HG03135 (cell line): ENCODE measurements at regions not wholly inside any gene's neighbourhood (a gene's known extent, or its start where the extent isn't known, plus 50 kb on each side); places are given as distances from the start of the nearest gene placed in this dataset.

Experiments
- ATAC-seq: cut with Tn5 transposase; IDR thresholded peaks from one replicate; pipeline ENCODE4 v1.9.1; 2021; ENCODE audit warnings: mild to moderate bottlenecking, moderate library complexity; ENCODE audit not compliant: unreplicated experiment

DNA sequence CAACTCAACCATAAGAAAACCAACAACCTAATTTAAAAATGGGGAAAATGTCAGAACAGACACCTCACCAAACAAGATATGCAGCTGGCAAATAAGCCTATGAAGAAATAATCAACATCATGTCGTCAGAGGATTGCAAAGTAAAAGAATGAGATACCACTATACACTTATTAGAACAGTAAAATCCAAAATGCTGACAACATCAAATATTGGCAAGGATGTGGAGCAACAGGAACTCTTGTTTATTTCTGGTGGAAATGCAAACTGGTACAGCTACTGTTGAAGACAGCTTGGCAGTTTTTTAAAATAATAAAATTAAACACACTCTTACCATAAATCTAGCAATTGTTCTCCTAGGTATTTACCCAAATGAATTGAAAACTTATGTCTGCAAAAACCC lies 140.7 kb upstream of the B3GAT1 start:
- ATAC-seq: no peak

DNA sequence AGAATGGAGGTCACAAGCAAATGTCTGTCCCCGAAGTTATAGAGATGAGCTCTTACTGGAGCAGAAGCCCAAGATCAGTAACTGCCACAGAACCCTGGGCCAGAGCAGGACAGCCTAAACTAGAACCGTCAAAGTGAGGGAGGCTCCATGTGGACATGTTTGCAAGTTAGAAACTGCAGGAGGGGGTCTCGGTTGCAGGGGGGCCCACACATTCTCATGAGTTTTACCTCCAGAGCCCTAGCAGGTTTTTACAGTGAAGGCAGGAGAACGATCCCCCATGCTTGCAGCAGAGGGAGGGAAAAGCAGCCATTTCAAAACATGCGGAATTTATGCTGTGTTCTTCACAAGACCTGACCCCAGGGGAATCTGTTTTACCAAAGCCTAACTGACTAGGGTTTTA lies 133.5 kb upstream of the B3GAT1 start:
- ATAC-seq: no peak

DNA sequence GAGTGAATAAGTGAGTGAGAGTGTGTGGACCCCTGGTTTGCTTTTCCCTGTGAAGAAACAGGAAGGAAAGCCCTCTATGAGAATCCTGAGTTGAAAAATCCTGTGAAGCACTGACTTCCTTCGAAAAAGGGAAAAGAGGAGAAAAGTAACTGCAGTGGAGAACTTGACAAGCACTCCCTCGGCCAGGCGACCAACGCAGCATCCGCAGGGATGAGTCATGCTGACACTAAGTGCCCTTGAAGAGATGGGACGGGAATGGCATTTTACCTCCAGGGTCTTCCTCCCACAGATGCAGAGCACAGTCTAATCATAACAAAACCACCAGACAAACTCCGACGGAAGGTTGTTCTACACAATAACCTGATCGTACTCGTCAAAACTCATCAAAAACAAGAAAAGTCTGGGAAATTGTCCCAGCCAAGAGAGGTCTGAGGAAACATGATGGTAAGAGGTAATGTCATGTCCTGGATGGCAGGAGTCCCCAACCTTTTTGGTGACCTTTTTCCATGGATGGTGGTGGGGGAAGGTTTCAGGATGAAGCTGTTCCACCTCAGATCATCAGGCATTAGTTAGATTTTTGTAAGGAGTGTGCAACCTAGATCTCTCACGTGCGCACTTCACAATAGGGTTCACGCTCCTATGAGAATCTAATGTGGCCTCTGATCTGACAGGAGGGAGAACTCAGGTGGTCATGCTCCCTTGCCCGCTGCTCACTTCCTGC lies 132.2 kb upstream of the B3GAT1 start:
- ATAC-seq: no peak

DNA sequence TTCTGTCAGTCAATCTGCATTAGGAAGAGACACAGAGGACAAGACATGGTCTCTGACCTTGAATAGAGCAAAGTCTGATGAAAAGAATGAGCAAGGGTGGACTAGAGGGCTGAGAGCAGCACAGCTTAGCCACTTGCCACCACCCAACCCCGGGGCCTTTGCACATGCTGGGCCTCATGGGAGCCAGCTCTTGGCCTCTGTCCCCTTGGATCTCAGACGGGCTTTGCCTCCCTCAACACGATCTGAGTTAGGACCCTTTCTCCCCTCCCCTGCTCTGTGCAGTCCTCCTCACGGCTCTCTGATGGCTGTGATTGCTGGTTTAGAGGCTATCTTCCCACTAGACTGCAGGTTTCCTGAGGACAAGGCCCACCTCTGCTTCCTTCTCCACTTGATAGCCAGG lies 131.6 kb upstream of the B3GAT1 start:
- no peak for ATAC-seq

DNA sequence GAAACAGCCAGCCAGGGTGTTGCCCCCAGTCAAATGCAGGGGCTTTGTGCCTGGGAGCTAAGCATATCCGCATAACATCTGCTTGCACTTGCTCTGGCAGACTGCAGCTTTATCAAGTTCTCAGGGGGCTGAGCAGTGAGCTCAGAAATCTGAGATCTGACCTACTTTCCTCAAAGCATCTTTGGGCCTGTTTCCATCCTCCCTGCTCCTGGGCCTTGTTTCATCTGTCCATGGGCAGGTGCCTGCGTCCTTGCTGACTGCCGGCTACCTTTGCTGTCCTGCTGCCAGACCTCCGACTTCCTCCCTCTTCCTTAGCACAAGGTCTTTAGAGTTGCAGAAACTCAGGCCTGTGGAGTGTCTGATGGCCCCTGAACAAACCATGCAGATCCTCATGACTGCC lies 131.2 kb upstream of the B3GAT1 start:
- no peak for ATAC-seq

DNA sequence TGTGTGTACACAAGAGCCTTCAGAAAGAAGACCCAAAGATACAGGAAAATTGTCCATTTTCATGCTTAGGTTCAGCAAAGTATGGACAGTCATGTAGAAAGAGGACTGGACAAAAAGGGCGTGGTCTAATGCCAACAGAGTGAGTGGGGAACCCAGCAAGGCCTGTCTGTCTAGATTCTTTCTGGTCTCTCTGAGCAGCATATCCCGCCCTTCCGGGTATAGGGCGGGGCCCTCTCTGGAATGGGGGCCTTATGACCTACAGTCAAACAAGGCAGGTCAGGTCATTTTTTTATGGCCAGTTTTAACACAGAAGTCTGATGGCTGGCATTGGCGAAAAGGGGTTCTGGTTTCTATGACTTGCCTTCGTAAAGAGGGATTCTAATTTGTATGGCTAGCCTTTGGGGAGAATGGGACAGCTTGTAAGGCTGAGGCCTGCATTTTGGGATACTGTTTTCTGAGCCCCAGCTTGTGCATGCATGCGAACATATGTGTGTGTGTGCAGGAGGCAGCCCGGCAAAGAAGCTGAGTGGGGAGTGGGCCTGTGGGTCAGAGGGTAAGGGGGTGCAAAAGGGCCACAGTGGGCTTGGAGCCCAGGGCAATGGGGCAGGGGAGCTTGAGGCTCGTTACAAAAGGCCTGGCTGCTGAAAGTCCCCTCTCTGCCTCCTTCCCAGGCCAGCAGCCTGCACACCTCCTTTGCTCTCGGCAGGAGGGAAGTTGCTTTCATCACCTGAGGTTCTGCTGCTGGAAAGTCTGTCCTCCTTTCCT lies 130.5 kb upstream of the B3GAT1 start:
- ATAC-seq: no peak

DNA sequence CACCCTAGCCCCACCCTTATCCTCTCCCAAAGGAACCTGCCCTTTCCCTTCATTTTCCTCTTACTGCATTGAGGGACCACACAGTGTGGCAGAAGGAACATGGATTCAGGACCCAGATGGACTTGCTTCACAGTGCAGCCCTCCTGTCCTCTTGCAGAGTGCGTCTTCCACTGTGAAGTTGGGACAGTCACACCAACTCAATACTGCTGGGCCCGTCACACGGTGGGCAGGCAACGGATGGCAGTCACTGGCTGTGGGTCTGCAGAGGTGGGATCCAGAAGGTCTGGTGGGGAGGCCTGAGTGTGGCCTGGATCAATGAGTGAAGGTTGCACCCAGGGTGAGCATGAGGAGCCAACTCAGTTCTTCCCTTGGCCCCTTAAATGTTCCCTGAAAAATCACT lies 129.9 kb upstream of the B3GAT1 start:
- ATAC-seq: no peak

DNA sequence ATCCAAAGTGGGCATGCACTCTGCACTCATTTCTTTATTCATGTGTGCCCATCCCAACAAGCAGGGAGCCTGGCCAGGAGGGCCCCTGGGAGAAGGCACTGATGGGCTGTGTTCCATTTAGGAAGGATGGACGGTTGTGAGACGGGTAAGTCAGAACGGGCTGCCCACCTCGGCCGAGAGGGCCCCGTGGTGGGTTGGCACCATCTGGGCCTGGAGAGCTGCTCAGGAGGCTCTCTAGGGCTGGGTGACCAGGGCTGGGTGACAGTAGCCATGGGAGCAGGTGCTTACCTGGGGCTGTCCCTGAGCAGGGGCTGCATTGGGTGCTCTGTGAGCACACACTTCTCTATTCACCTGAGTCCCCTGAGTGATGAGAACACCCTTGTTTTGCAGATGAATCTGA lies 129.3 kb upstream of the B3GAT1 start:
- ATAC-seq: no peak

DNA sequence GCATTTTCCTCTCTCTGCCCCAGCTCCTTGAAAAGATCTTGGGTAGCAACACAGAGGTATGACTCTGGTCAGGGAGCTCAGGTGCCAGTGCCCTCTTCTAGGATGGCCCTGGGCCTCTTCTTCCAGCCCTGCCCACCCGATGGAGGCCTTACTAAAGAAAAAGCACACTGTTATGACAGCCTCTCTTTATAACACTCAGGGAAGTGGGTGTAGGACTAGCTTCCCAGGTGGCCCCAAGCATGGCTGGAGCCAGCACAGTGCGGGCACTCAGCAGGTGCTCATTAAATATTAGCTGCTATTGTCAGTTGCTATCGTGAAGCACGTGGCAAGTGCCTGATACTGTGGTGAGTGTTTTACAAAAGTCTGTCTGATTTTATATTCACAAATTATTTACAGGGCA lies 127.2 kb upstream of the B3GAT1 start:
- ATAC-seq: no peak

DNA sequence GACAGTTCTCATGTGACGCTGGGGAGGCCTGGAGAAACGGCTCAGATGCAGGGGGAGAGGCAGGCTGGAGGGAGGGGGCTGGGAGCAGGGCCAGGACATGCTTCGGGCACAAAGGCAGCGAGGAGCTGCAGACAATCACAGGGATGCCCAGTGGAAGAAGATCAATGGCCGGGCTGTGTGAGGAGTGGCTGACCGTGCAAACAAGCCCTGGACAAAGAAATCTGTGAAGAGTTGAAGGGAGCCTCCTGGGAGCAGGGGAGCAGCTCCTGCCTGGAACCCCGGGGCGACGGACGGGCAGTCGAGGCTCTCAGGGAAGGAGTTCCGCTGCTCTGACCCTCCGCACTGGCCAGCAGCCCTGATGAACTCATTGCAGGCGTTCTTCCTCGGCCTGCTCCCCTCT lies 126.7 kb upstream of the B3GAT1 start:
- ATAC-seq: no peak

DNA sequence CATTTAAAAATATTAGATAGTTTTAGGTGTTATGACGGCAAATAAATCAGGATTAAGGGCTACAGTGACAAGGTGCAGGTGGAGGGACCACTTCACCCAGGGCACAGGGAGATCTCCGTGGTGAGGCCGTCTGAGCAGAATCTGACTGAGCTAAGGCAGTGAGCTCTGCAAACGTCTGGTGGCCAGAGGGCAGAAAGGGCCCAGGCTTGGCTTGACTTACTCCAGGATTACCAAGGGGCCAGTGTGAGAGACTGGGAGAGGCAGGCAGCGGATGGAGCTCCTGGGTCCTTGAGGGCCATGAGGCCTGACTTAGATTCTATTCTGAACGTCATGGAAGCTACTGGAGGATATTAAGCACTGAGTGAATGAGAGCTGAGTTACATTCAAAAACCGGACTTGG lies 125.9 kb upstream of the B3GAT1 start:
- ATAC-seq: no peak

DNA sequence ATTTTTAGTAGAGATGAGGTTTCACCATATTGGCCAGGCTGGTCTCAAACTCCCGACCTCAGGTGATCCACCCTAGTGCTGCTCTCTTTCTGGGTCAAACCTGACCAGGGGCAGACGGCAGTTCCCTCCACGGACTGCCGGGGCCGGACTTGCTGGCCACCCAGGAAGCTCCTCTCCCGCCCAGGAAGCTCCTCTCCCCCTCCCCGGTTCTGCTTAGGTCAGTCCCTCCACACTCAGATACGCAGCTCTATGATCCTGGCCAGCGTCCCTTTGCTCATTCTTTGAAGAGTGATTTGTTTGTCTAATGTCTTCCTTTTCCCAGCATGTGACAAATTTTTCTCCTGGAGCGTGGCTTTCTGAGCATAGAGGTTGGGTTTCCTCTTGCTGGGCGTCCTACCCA lies 125.3 kb upstream of the B3GAT1 start:
- no peak for ATAC-seq

DNA sequence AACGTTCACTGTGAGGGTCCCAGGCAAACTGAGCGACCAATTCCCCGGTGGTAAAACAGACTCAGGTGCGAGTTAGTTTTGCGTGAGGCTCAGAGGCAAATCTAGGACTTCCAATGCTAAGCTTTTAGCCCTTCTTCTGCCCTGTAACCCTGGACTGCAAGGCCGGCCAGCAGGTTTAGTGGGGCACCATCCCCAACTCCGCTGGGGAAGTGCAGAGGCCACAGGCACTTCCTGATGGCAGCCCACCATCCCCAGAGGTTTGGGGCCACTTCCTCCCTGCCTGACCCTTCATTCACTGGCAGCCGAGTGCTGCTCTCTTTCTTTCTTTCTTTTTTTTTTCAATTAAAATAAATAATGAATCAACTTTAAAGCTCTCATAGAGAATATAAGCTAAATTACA lies 124.6 kb upstream of the B3GAT1 start:
- ATAC-seq: no peak

DNA sequence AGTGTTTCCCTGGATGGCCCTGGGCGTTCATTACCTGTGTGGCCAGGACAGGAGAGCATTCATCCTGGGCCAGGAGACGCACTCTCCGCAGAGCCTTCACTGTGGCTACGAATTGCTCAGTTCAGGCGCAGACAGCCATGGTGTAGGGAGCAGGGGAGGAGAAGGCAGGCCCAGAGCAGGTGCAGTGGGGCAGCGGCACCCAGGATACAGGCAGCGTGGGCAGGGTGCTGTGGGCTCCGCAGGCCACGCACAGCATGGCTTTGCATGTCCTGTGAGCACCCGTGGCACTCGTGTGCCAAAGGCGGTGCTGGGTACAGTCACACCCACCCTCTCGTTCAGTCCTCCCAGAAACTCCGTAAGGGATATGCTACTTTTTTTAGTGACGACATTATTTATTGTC lies 124.2 kb upstream of the B3GAT1 start:
- no peak for ATAC-seq

DNA sequence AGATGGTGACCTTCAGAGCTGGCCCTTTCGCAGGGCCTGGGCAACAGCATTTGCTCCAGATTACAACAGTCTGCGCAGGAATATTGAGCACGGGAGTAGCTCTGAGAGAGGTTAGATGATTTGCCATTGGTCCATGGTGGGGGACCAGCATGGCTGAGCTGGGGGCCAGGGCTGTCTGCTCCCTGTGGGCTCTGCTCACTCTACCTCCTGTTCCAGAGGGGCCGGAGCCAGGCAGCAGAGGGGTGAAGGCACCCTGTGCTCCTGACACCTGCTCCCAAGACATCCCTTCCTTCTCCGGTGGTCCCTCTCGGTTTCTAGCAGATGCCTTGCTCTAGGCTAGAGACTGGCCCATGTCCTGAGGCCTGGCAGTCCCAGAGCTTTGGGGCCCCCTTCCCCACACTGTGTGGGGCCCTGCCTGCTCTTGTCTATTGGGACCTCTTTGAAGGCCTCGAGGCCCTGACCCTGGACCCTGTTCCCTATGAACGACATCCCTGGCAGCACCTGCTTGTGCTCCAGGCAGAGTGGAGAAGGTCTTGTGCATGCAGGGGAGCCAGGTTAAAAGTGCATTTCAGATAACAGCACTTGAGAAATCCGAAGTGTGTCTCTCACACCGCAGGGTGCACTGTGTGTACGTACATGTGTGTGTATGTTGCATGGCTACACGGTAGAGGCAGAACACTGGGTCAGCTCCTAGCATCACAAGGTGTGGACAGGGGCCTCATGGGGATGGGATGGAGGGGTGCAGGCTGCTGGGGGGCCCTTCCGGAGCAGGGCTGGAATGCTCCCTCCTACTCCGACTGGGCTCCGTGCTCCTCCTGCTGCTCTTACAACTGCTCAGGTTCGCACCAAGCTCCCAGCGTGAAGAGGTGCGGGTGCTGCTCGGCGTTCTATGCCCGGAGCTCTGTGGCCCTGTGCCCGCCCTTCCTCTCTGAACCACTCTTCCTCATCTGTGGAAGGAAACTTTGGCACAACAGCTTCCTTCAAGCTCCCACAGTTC lies 123.3 kb upstream of the B3GAT1 start:
- no peak for ATAC-seq

DNA sequence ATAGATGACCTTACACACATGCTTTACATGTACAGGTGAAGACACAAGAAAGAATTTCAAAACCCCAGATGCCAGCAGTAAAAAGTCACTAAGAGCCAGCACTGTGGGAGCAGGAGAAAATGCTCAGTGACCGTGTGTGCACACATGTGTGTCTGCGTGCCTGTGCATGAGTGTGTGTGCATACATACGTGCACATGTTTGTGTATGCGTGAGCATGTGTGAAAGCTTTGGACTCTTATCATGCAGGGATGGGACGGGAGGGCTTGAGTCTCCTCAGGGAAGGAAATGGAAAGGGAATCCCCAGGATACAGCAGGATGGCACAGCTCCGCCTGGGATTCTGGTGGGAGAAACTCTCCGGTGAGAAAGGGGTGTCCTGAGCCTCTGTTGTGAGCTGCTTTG lies 121.5 kb upstream of the B3GAT1 start:
- ATAC-seq: no peak

DNA sequence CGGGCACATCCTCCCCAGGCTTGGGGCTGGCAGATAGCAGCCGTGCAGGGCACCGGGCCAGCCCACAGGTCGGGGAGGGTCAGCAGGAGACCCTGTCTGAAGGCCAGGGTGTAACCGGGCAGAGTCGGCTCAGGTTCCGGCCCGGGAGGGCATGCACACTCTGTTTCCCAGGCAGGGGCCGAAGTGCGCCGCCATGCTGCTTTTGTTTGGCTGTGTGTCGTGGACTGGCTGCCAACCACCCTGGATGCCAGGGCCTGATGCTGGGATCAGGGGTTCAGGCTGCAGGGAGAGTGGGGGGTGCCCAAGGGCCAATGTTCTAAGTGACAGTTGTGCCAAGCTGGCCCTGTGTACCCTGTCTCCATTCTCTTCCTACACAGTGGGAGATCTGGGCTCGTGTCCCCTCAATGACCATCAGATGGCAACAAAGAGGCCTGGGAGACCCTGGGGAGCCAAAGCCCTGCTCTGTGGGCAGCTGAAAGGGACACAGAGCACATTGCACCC lies 120.9 kb upstream of the B3GAT1 start:
- ATAC-seq: no peak

DNA sequence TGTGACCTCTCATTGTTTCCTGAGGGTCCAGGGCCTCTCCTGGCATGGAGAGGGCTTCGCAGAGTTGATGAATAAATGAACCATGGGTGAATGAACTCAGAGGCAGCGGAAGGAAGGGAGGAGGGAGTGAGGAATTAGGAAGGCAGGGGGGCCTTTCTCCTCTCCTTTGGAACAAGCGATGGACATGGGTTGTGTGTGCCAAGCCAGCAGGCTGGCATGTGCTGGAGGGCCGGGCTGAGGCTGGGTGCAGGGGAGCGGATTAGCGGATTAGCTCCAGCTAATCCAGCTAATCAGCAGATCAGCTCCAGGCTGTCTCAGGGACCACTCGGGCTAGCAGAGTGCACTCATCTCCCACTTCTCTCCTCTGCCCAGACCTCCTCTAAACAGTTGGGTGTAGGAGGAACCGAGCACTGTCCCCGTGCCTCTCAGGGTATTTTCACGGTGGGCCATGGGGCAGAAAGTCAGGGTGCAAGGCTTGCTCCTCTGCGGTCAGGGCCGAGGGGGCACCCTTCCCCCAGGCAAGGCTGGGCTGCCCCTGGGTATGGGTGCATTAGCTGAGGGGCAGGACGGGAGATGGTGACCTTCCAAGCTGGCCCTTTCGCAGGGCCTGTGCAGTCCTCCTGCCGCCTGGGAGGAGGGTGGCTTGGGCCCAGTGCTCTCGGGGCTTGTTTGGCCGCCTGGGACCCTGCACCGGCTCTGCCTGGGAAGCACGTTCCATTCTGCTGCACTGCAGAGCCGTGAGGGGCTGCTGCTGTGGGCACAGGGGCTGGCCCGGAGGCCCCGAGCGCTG lies 120.3 kb upstream of the B3GAT1 start:
- ATAC-seq: no peak

DNA sequence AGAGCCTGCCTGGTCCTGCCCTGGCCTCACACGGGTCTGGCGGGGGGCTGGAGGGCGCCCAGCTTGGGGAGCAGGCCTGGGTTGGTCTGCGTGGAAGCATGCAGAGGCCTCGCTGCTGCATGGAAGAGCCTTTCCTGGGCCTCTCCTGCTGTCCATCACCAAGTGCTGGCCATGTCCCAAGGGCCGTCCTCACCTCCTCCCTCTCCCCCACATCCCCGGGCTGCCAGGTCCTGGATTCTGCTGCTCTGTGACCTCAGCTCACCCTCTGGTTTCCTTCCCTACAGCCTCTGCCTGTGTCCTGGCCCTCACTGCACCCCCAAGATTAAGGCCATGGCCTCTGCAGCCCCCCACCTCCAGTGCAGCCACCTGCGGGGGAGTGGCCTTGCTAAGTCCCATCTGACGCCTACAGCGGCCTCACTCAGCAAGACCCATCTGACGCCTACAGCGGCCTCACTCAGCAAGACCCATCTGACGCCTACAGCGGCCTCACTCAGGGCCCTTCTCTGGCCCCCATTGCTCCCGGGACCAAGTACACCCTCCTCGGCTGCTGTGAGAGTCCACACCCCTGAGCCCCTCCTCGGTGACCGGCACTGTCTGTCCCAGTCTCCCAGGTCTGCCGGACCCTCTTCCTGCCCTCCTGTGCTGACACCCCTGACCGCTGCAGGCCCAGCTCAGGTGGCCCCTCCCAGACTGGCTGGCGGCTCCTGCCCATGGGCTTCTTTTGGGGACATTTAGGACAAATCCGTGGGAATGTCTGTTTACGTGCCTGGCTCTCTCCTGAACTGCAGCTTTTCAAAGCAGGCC lies 119.5 kb upstream of the B3GAT1 start:
- no peak for ATAC-seq
